ENCODE measurements at regions not wholly inside any gene's neighbourhood (a gene's known extent, or its start where the extent isn't known, plus 50 kb on each side); places are given as distances from the start of the nearest gene placed in this dataset.

- TF ChIP-seq ATF2 (CRISPR knock-in tag; IDR thresholded peaks at IDR 0.05) (no peak), HNRNPUL1 (IDR thresholded peaks at IDR 0.05; ENCODE audit: low read length) (no peak), PTTG1 (tag; IDR thresholded peaks at IDR 0.05; ENCODE audit: low read depth) (no peak), MAFG (tag; conservative IDR thresholded peaks at IDR 0.05) (no peak), ZNF23 (CRISPR knock-in tag; IDR thresholded peaks at IDR 0.05) (no peak), ZNF140 (CRISPR knock-in tag; IDR thresholded peaks at IDR 0.05) (no peak)
Measured at GRCh38 chr3:110940055-110940454, 131.6 kb upstream of the NECTIN3 start (continued).

- H3K79me2 ChIP-seq (ENCODE audit: control insufficient read depth, insufficient read depth, low read length), result no peaks in the 10 kb centered on the region
- ChIA-PET POLR2A (no interaction called here), CTCF (ENCODE audit: low intra/inter-chr PET ratio) (no interaction called here)
- no peaks in the 10 kb centered on the region for H3K9me3 ChIP-seq (replicated peaks; ENCODE audit: control insufficient read depth, insufficient read depth, low read depth, low read length)
- H3K27ac ChIP-seq (ENCODE audit: extremely low read depth, low read depth, low read length), result no peak overlapping the region
- H3K9me1 ChIP-seq (ENCODE audit: control insufficient read depth, insufficient read depth, low read length), result no peaks in the 10 kb centered on the region
- intact Hi-C loops (cut with micrococcal nuclease) (no loop called here), in situ Hi-C loops (cut with MboI) (no loop called here)
- H3K36me3 ChIP-seq (ENCODE audit: control insufficient read depth, insufficient read depth, low read length), result no peaks in the 10 kb centered on the region
- no peaks in the 10 kb centered on the region for H3K4me1 ChIP-seq (replicated peaks in 1 of 2; ENCODE audit: control insufficient read depth in 2 of 2, insufficient read depth in 2 of 2, low read length in 2 of 2)
- DNase-seq (ENCODE audit: extremely low read depth in 1 of 4, low spot score in 3 of 4), result no peak
- H3K4me3 ChIP-seq, result no peak overlapping the region
- no peak for TF ChIP-seq ZNF764 (CRISPR knock-in tag; IDR thresholded peaks at IDR 0.05; ENCODE audit: low read depth)
- TF ChIP-seq ZC3H4 (CRISPR knock-in tag; IDR thresholded peaks at IDR 0.05; ENCODE audit: borderline replicate concordance), result no peak
- no peak for TF ChIP-seq SIN3A (IDR thresholded peaks at IDR 0.05; ENCODE audit: borderline replicate concordance in 2 of 2, control insufficient read depth in 1 of 2, low read depth in 2 of 2, low read length in 2 of 2)
- no peak for TF ChIP-seq PRDM10 (IDR thresholded peaks at IDR 0.05; ENCODE audit: partially characterized antibody)
- no peak for TF ChIP-seq ZBTB17 (CRISPR knock-in tag; IDR thresholded peaks at IDR 0.05)
- TF ChIP-seq KDM4B (IDR thresholded peaks at IDR 0.05; ENCODE audit: borderline replicate concordance in 2 of 2, low read depth in 1 of 2), result no peak
- no peak for TF ChIP-seq CREB3 (tag; conservative IDR thresholded peaks at IDR 0.05; ENCODE audit: low read depth)
- ATAC-seq, result no peak
- FAIRE-seq, result no peak
- no TSS peak for BruUV-seq (replicated peaks)
- WGBS (ENCODE audit: insufficient coverage, low coverage, missing lambda C conversion rate), result 0% methylated on average over 1 of the region's 1 CpG
- H4K20me1 ChIP-seq (replicated peaks; ENCODE audit: control insufficient read depth, insufficient read depth, low read length), result no peaks in the 10 kb centered on the region
- no peaks in the 10 kb centered on the region for H3K27me3 ChIP-seq (ENCODE audit: control insufficient read depth in 2 of 2, insufficient read depth in 2 of 2, low read length in 2 of 2)
- no peak overlapping the region for H3K4me2 ChIP-seq (ENCODE audit: insufficient read depth, low read length)
- no peak overlapping the region for H3K9ac ChIP-seq (ENCODE audit: insufficient read depth in 1 of 2, low read depth in 2 of 2, low read length in 2 of 2)
- no peak overlapping the region for H2AFZ ChIP-seq (ENCODE audit: low read depth, low read length)
Measured at GRCh38 chr3:110944782-110945181, 126.8 kb upstream of the NECTIN3 start.

Measured in K562 (cell line).